IPS DF 19.7 (cell line): ENCODE measurements at regions not wholly inside any gene's neighbourhood (a gene's known extent, or its start where the extent isn't known, plus 50 kb on each side); places are given as distances from the start of the nearest gene placed in this dataset.
"Not testable (repeated sequence)": the region's sequence is repeated elsewhere in the genome, so short reads cannot be mapped to it uniquely, and the experiment has no call there.

ENCODE experiments used
- DNase-seq: peaks from one replicate; pipeline ENCODE4 v3.0.0-alpha.2; 2013; ENCODE audit warnings: low read depth, low spot score

GRCh38 chr5:124796495-124796894, 50.1 kb upstream of the ZNF608 start:
- DNase-seq = no peak

- no peak for DNase-seq
Observed at GRCh38 chr5:124797665-124798087, 51.2 kb upstream of the ZNF608 start.

GRCh38 chr5:124798890-124799289, 52.5 kb upstream of the ZNF608 start:
- DNase-seq = no peak

- no peak for DNase-seq
Observed at GRCh38 chr5:124801551-124801950, 55.1 kb upstream of the ZNF608 start.

DNA sequence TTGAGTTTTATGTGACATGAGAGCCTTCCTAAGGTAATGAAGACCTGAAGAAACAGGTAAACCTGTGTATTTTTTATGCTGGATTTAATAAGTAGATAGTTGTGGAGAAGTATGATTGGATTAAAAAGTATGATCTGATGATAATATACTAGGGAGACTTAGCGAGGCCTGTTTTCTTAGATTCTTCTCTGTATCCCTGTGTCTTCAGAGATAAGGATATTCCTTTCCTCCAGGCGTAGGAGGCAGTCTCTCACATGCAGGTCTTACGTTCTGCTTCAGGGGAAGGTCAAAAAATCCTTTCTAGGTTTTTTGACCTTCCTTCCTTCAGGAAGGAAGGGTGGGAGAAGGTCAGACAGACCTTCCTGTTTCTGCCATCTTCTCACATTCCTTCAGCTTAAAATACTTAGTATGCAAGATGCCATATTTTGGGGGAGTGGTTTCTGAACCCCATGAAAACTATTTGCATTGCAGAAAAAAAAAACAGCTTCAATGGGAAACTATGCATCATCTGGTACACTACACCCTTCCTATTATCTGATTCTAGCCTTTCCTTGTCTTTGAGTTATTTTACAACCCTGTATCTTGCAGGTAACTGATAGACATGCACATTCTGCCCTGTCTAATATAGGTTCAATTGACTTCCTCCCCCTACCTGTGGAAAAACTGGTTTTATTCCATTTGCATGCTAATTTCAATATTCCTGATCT, 57.3 kb upstream of the ZNF608 start:
- DNase-seq = no peak

GRCh38 chr5:124806026-124806372, 59.6 kb upstream of the ZNF608 start:
- no peak for DNase-seq

GRCh38 chr5:124806373-124807077, 60.1 kb upstream of the ZNF608 start:
- DNase-seq = peak; percentile 25

DNA sequence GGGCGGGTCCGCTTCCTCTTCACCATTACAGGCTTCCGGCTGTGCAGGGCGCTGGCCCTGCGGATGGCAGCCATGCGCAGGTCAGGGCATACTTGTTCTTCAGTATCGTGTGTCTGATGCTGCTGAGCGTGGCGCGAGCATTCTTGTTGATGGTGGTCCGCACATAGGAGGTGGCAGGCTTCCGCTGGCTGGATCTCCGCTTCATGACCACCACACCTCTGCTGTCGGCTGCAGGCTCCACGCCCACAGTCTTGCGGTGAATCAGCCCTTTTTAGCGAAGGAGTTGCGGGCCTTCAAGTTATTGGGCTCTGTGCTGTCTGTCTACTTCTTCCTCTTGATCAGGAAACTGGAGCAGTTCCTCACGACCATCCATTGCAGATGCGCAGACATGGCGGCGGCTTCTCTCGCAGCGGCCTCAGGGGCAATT, 62.4 kb upstream of the ZNF608 start:
- DNase-seq = no peak

GRCh38 chr5:124810396-124811006, 64.1 kb upstream of the ZNF608 start:
- DNase-seq = no peak

DNA sequence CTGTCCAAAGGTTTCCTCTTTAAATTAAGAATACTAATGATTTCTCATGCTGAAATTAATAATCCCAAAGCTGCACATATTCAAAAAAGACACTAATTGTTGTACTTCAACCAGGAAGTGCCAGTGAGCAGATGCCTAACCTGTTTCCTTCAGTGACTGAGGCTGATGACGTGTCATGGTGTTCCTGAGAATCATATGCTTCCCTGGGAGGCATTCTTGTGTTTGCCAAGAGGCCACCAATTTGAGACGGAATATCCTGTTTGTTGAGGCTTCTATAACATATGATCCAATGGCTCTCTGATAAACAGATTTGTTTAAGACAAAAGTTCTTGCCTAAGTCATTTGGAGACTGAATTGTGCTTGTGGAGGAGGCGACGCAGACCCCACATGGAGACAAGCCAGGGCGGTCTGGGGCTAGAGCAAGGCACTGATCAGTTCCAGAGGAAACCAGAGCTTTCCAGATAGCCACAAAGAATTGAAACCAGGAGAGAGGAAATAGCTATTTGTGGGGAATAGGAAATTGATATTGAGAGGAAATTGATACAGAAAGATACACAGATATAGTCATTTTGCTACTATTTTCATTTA, 66.4 kb upstream of the ZNF608 start:
- no peak for DNase-seq

DNA sequence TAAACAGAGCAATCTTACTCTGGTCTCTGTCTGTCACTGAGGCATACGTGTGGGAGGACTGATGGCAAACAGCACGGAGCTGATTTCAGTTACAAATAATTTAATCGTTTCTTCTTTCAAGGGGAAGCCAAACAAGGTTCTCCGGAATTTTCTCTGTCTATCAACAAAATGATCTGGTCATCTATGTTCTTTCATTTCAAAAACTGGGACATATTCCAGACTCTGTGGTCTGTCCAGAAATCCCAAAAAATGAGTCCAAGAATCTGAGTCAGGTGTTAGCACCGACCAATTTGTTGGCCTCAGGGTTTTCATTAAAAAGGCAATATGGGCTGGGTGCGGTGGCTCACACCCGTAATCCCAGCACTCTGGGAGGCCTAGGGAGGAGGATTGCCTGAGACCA, 69.9 kb upstream of the ZNF608 start:
- DNase-seq = no peak

- DNase-seq = no peak
Observed at GRCh38 chr5:124819201-124819600, 72.8 kb upstream of the ZNF608 start.

- DNase-seq = no peak
Observed at GRCh38 chr5:124822647-124823046, 76.2 kb upstream of the ZNF608 start.

- DNase-seq = no peak
Observed at GRCh38 chr5:124823380-124823779, 76.9 kb upstream of the ZNF608 start.

DNA sequence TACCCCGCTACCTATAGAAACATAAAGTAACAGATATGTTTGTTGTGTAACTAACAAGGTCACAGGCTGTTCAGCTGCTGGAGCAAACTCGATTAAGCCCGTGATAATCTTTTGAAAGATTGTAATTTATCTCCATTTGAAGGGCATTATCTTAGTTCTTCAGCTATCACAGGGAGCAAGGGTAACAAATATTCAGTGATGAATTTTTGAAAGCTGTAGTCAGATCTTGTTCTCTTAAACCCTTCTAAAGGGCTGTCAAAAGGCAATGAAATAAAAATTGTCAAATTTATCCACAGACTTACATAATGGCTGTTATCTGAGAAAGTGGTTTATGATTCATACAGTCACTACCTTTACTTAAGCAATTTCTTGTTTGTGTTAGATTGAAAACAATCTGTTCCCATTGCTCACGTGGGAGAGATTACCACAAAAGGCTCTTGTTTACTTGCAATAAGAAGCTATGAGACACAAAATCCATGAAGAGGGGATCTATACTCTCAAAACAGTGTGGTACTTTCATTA, 78.3 kb upstream of the ZNF608 start:
- DNase-seq = no peak

GRCh38 chr5:124825250-124825982, 79.0 kb upstream of the ZNF608 start:
- DNase-seq = no peak

DNA sequence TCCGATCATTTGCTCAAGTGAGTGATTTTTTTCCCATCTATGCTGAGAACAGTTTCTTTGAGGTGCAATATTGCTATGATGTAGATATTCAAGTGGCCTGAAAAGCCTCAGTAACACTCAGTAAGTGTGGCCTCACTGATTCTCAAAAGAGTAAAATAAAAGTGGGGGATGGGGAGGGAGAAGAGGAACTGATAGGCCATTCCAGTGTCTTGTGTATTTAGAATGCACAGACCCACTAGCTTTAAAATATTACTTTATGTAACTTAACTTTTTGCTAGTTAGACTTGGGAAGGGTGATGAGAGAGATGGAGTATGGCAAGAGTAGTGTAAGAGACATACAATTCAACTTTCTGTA, 79.5 kb upstream of the ZNF608 start:
- DNase-seq = no peak

GRCh38 chr5:124828731-124829234, 82.3 kb upstream of the ZNF608 start:
- DNase-seq = no peak

- no peak for DNase-seq
Observed at GRCh38 chr5:124831687-124832240, 85.3 kb upstream of the ZNF608 start.

- no peak for DNase-seq
Observed at GRCh38 chr5:124832510-124832909, 86.1 kb upstream of the ZNF608 start.

- DNase-seq = not testable (repeated sequence)
Observed at GRCh38 chr5:124836314-124836713, 89.9 kb upstream of the ZNF608 start.
